Esophagus muscularis mucosa (tissue), 4 donors: ENCODE measurements at regions not wholly inside any gene's neighbourhood (a gene's known extent, or its start where the extent isn't known, plus 50 kb on each side); places are given as distances from the start of the nearest gene placed in this dataset.

Source experiments
- DNase-seq: peaks from one replicate; pipeline ENCODE4 v3.0.0-alpha.2; 2017; ENCODE audit errors: extremely low spot score
- H3K27ac ChIP-seq, 4 donors: fragments of 200-600 bp; sonication (generic); replicated peaks in 1 of 4; 1 replicate in 3 of 4; 2 replicates in 1 of 4; pipeline ENCODE4 v1.5.1; 2016 to 2019; ENCODE audit warnings: mild to moderate bottlenecking in 1 of 4
- H3K27me3 ChIP-seq, 4 donors: fragments of 200-600 bp; sonication (generic); one replicate each; pipeline versions ENCODE4 v1.5.1 to v1.6.0; 2016 to 2019
- H3K36me3 ChIP-seq, 4 donors: fragments of 200-600 bp; sonication (generic); one replicate each; pipeline ENCODE4 v1.5.1; 2016 to 2019
- H3K4me1 ChIP-seq, 4 donors: fragments of 200-600 bp; sonication (generic); one replicate each; pipeline ENCODE4 v1.5.1; 2016 to 2019
- H3K4me3 ChIP-seq, 4 donors: fragments of 200-600 bp; sonication (generic); 1 replicate in 2 of 4; 2 replicates in 2 of 4; pipeline ENCODE4 v1.5.1; 2016 to 2019; ENCODE audit warnings: mild to moderate bottlenecking in 4 of 4, moderate library complexity in 1 of 4
- H3K9me3 ChIP-seq, 4 donors: fragments of 200-600 bp; sonication (generic); 1 replicate in 3 of 4; 2 replicates in 1 of 4; pipeline ENCODE4 v1.5.1; 2016 to 2019
- CTCF ChIP-seq, 3 experiments: fragments of 200-600 bp in 2 of 3; fragments of 450-650 bp in 1 of 3; sonication (generic) in 2 of 3; IDR thresholded peaks; one replicate each; pipeline ENCODE4 v1.5.1; 2017 to 2019; ENCODE audit warnings: antibody characterized with exemption in 3 of 3, mild to moderate bottlenecking in 2 of 3, moderate library complexity in 1 of 3
- EP300 ChIP-seq: sonication (generic); formaldehyde crosslinking; IDR thresholded peaks from one replicate; pipeline ENCODE4 v1.6.1; 2017; ENCODE audit warnings: antibody characterized with exemption
- POLR2A ChIP-seq: fragments of 450-650 bp; IDR thresholded peaks from one replicate; pipeline ENCODE4 v1.6.1; 2017; ENCODE audit warnings: antibody characterized with exemption, moderate library complexity, mild to moderate bottlenecking, low read depth
- POLR2AphosphoS5 ChIP-seq, 2 donors: sonication (generic); formaldehyde crosslinking; IDR thresholded peaks; one replicate each; pipeline ENCODE4 v1.6.1; 2017; ENCODE audit warnings: antibody characterized with exemption in 2 of 2
- WGBS: methylation state at CpG from one replicate; pipeline ENCODE4 v1.1.5; 2018; 5-methylcytosine and 5-hydroxymethylcytosine counted together
- intact Hi-C: fragments of 100-400 bp; cut with DNase I; formaldehyde crosslinking; loops from one replicate; pipeline ENCODE4 v1.15.1; 2023

- no peaks in the 10 kb centered on the region for H3K4me1 ChIP-seq
- peaks cover 0 to 5% (median 0%) of the 10 kb centered on the region in 4 donors for H3K9me3 ChIP-seq
- DNase-seq: no peak
- no peak overlapping the region for H3K27ac ChIP-seq
- no peak overlapping the region for H3K4me3 ChIP-seq
- H3K36me3 ChIP-seq: no peaks in the 10 kb centered on the region
- intact Hi-C loops: no loop called here
- TF ChIP-seq CTCF (IDR thresholded peaks at IDR 0.05): no peak
- no peak for TF ChIP-seq POLR2AphosphoS5 (IDR thresholded peaks at IDR 0.05)
- TF ChIP-seq EP300: no peak
- no peak for TF ChIP-seq POLR2A
- 95% methylated on average over 6 of the region's 6 CpGs for WGBS
- no peaks in the 10 kb centered on the region for H3K27me3 ChIP-seq
Measured at GRCh38 chr7:53740971-53741370, 705.5 kb downstream of the POM121L12 start.

DNA sequence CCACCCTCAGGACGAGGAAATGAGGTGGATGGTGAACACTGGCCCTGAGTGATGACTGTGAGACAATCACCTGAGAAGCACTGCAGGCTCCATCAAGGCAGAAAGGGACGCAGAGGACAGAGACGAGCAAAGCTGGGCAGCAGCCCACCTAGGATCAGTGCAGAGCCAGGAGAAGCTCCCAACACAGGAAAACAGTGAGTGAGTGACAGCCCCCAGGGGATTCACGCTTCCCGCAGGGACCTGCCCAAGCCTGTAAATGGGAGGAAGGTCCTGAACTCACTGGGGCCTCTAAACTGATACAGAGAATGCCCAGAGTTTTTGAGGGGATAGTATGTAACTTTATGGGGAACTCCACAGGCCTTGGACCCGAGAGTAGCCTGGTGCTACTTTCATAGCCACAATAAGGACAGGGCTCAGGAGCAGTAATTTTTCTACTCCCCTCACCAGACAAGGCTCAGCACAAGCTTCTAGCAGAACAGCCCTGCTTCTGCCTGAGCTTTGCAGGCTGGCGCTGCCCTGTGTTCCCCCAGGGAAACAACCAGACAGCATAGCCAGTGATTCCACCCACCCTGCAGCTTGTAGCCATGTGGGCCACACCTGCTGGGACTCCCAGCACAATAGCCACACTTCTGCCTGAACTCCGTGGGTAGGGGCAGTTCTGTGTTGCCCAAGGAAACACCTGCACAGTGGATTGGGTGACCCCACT, 708.4 kb downstream of the POM121L12 start:
- no peak for DNase-seq
- intact Hi-C loops: no loop called here
- TF ChIP-seq CTCF (IDR thresholded peaks at IDR 0.05) (no peak), POLR2AphosphoS5 (IDR thresholded peaks at IDR 0.05) (no peak), EP300 (no peak), POLR2A (no peak)
- H3K9me3 ChIP-seq: peaks cover 0 to 9% (median 0%) of the 10 kb centered on the region in 4 donors
- no peaks in the 10 kb centered on the region for H3K27me3 ChIP-seq
- H3K4me1 ChIP-seq: no peaks in the 10 kb centered on the region
- H3K27ac ChIP-seq: no peak overlapping the region
- no peak overlapping the region for H3K4me3 ChIP-seq
- 81% methylated on average over 7 of the region's 8 CpGs for WGBS
- no peaks in the 10 kb centered on the region for H3K36me3 ChIP-seq

DNA sequence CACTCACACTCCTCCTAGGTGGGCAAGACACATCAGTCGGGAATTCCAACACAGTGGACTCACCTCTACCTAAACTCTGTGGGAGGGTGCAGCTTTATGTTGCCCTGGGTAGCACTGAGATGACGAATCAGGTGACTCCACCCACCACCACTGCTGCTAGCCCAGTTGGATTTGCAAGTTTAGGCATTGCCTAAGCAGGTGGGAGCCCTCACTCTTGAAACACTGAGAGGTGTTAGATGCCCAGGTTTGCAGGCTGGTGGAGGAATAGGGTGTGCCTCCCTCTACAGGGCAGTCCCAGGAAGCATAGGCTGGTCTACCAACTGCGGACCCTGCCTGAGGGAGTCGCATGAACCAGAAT, 708.9 kb downstream of the POM121L12 start:
- no peak for TF ChIP-seq POLR2A
- intact Hi-C loops: no loop called here
- Histone ChIP-seq H3K36me3 (no peaks in the 10 kb centered on the region), H3K27me3 (no peaks in the 10 kb centered on the region), H3K4me1 (no peaks in the 10 kb centered on the region), H3K4me3 (no peak overlapping the region), H3K27ac (no peak overlapping the region), H3K9me3 (peaks cover 0 to 9% (median 0%) of the 10 kb centered on the region in 4 donors)
- WGBS: 77% methylated on average over 4 of the region's 4 CpGs
- no peak for DNase-seq

DNA sequence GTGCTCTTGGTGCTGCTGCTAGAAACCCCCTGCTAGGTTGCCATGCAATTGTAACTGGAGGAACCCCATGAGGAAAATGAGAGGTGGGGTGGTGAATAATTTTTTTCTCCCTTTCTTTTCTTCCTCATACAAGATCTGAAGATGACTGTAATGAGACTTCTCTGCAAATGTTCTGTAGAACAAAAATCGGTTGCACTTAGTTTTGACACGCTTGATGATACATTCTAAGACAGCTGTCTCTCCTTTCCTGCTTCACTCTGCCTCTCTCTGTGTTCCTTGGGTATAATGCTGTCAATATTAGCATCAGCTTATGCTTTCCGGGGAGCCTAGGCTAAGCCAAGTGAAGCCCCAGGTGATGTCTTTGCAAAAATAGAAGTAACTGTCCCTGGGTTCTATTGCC, 721.5 kb downstream of the POM121L12 start:
- 95% methylated on average over 3 of the region's 3 CpGs for WGBS
- intact Hi-C loops: no loop called here
- H3K27ac ChIP-seq: no peak overlapping the region

DNA sequence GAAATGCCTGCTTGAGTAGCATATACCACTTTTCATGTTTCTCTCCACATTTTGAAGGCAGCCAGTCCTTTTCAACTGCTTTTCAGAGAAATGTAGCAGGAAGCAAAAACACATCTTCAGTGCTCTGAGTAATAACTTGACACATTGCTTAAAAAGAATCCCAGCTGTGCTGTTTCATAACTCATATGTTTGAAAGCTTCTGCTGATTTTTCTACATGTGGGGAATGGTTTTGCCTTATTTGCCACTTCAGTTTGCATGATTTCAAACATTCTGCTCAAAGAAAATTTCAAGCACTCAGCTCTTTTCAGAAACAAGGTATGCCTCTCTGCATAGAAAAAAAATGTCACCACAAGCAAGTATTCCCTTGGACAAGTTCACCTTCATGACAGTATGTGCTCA, 732.8 kb downstream of the POM121L12 start:
- no peaks in the 10 kb centered on the region for H3K9me3 ChIP-seq
- no peaks in the 10 kb centered on the region for H3K27me3 ChIP-seq
- no peak overlapping the region for H3K27ac ChIP-seq
- intact Hi-C loops: no loop called here
- no peak for TF ChIP-seq POLR2A
- TF ChIP-seq EP300: no peak
- no peak for TF ChIP-seq POLR2AphosphoS5 (IDR thresholded peaks at IDR 0.05)
- TF ChIP-seq CTCF (IDR thresholded peaks at IDR 0.05): no peak
- H3K4me3 ChIP-seq: no peak overlapping the region
- no peaks in the 10 kb centered on the region for H3K36me3 ChIP-seq
- H3K4me1 ChIP-seq: no peaks in the 10 kb centered on the region
- no peak for DNase-seq

More for the DNA sequence above, 721.5 kb downstream of the POM121L12 start:
- Histone ChIP-seq H3K4me3 (no peak overlapping the region), H3K36me3 (no peaks in the 10 kb centered on the region), H3K27me3 (no peaks in the 10 kb centered on the region), H3K4me1 (no peaks in the 10 kb centered on the region), H3K9me3 (no peaks in the 10 kb centered on the region)
- TF ChIP-seq CTCF (IDR thresholded peaks at IDR 0.05): no peak
- TF ChIP-seq EP300: no peak
- no peak for DNase-seq
